SJCRH30 (cell line): ENCODE measurements at regions not wholly inside any gene's neighbourhood (a gene's known extent, or its start where the extent isn't known, plus 50 kb on each side); places are given as distances from the start of the nearest gene placed in this dataset.
"Not testable (repeated sequence)": the region's sequence is repeated elsewhere in the genome, so short reads cannot be mapped to it uniquely, and the experiment has no call there.

ENCODE experiments used
- DNase-seq, 2 experiments: peaks; one replicate each; pipeline ENCODE4 v3.0.0-alpha.2; 2015 to 2020
- H3K27ac ChIP-seq: fragments of 250-450 bp; sonication (Bioruptor Pico); 2 replicates; pipeline ENCODE4 v1.5.1; 2020; ENCODE audit warnings: mild to moderate bottlenecking, moderate library complexity
- H3K27me3 ChIP-seq: fragments of 250-450 bp; sonication (Bioruptor Pico); 2 replicates; pipeline ENCODE4 v1.5.1; 2020; ENCODE audit warnings: mild to moderate bottlenecking, moderate library complexity
- H3K36me3 ChIP-seq: fragments of 250-450 bp; sonication (Bioruptor Pico); 2 replicates; pipeline ENCODE4 v1.5.1; 2020; ENCODE audit warnings: mild to moderate bottlenecking, moderate library complexity
- H3K4me1 ChIP-seq: fragments of 250-450 bp; sonication (Bioruptor Pico); 2 replicates; pipeline ENCODE4 v1.5.1; 2020; ENCODE audit warnings: mild to moderate bottlenecking, moderate library complexity
- H3K4me3 ChIP-seq: fragments of 250-450 bp; sonication (Bioruptor Pico); 2 replicates; pipeline ENCODE4 v1.5.1; 2020; ENCODE audit warnings: mild to moderate bottlenecking, moderate library complexity
- H3K9me3 ChIP-seq: fragments of 250-450 bp; sonication (Bioruptor Pico); replicated peaks from 2 replicates; pipeline ENCODE4 v1.5.1; 2020; ENCODE audit warnings: mild to moderate bottlenecking, moderate library complexity

DNA sequence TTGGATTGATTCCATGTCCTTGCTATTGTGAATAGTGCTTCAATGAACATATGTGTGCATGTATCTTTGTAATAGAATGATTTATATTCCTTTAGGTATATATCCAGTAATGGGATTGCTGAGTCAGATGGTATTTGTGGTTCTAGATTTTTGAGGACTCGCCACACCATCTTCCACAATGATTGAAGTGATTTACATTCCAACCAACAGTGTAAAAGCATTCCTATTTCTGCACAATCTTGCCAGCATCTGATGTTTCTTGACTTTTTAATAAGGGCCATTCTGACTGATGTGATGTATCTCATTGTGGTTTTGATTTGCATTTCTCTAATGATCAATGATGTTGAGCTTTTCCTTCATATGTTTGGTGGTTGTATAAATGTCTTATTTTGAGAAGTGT, 437.9 kb downstream of the IRX1 start:
- not testable (repeated sequence) for H3K4me1 ChIP-seq, H3K27ac ChIP-seq, H3K27me3 ChIP-seq, H3K36me3 ChIP-seq, H3K9me3 ChIP-seq, H3K4me3 ChIP-seq, DNase-seq

DNA sequence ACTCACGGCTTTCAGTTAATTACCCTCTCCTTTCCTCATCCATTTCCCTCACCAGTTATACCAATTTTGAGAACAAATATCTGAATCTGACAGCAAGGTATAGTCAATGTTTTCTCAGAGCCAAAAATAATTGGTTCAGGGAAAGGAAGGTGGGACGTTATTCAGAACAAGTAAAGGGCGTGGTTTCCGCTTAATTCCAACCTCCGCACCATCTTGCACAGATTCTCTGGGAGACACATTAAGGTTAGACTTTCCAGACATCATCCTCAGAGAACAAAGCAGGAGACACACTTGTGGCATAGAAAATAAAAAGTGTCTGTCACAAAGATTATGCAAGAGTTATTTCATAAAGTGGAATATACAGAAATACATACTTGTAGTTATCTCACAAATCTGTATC, 441.2 kb downstream of the IRX1 start:
- Histone ChIP-seq H3K9me3 (no peaks in the 10 kb centered on the region), H3K27me3 (no peaks in the 10 kb centered on the region), H3K4me1 (no peaks in the 10 kb centered on the region), H3K36me3 (no peaks in the 10 kb centered on the region), H3K4me3 (no peak overlapping the region), H3K27ac (no peak overlapping the region)
- DNase-seq, result no peak

DNA sequence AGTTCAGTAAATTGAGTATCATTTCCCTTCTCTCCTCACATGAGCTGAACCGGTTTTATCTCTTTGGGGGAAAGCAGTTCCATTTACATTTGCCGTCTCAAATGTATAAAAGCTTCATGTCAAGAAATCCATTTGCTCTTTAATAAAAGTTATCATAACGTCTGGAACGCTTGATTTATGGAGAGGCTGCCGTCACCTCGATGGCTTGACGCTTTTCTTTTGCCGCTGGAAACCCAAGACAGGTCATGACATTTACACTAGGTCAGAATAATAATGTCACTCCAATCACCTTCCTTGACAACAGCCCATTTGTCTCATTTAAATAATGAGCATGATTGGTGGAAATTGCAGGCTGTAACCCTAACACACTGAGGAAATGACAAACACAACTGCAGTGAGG, 443.4 kb downstream of the IRX1 start:
- Histone ChIP-seq H3K36me3 (no peaks in the 10 kb centered on the region), H3K4me3 (no peak overlapping the region), H3K27ac (no peak overlapping the region), H3K4me1 (no peaks in the 10 kb centered on the region), H3K9me3 (no peaks in the 10 kb centered on the region), H3K27me3 (no peaks in the 10 kb centered on the region)
- DNase-seq, result no peak

DNA sequence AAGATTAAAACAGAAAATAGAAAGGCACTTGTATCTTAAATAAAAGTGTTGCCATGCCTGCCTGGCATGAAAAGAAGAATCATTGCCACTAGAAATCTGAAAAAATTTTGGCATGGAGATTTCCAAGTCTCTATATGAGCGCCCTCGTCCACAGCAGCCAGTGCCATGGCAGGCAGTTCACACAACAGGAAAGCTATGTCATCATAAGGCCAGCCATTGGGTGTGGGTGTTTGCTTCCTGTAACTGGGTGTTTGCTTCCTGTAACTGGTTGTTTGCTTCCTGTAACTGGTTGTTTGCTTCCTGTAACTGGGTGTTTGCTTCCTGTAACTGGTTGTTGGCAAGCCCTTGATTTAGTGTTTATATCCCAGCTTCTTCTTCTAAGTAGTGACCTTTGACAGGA, 446.7 kb downstream of the IRX1 start:
- no peaks in the 10 kb centered on the region for H3K9me3 ChIP-seq
- no peaks in the 10 kb centered on the region for H3K4me1 ChIP-seq
- no peak overlapping the region for H3K4me3 ChIP-seq
- no peak for DNase-seq
- no peaks in the 10 kb centered on the region for H3K27me3 ChIP-seq
- no peaks in the 10 kb centered on the region for H3K36me3 ChIP-seq
- no peak overlapping the region for H3K27ac ChIP-seq

DNA sequence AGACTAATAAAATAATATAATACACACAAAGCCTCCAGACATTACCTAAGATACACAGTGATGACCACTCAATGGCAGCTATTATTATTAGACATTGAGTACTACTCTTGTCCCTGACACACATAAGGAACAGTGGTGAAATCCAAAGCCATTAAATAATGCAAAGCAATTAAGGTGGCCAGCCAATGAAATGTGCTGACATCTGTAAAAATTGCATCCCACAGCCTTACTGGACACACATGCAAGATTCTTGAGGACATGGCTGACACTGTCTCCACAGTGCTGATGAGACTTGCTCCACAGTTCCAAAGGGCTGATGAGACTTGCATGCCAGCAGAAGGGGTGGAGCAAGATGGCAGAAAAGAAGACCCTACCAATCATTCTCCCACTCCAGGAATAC, 447.5 kb downstream of the IRX1 start:
- DNase-seq, result no peak
- no peaks in the 10 kb centered on the region for H3K4me1 ChIP-seq
- H3K27me3 ChIP-seq, result no peaks in the 10 kb centered on the region
- H3K9me3 ChIP-seq, result no peaks in the 10 kb centered on the region
- H3K36me3 ChIP-seq, result no peaks in the 10 kb centered on the region
- no peak overlapping the region for H3K27ac ChIP-seq
- H3K4me3 ChIP-seq, result no peak overlapping the region

DNA sequence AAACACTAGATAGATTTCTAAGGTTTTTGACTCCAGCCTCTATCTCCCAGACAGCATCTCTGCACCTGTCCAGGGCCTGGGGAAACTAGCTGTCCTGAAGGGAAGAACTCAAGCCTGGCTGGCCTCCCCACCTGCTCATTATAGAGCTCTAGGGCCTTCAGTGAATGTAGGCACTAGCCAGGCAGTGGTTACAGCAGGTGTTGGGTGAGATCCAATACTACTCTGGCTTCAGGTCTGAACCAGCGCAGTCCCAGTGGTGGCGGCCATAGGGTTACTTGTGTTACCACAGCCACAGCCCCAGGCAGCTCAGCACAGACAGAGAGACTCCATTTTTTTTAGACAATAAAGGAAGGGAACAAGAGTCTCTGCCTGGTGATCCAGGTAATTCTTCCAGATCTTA, 449.2 kb downstream of the IRX1 start:
- no peaks in the 10 kb centered on the region for H3K27me3 ChIP-seq
- H3K4me3 ChIP-seq, result no peak overlapping the region
- H3K9me3 ChIP-seq, result no peaks in the 10 kb centered on the region
- H3K4me1 ChIP-seq, result no peaks in the 10 kb centered on the region
- no peaks in the 10 kb centered on the region for H3K36me3 ChIP-seq
- peak in 1 of 2 experiments; percentile 2 for DNase-seq
- H3K27ac ChIP-seq, result no peak overlapping the region

DNA sequence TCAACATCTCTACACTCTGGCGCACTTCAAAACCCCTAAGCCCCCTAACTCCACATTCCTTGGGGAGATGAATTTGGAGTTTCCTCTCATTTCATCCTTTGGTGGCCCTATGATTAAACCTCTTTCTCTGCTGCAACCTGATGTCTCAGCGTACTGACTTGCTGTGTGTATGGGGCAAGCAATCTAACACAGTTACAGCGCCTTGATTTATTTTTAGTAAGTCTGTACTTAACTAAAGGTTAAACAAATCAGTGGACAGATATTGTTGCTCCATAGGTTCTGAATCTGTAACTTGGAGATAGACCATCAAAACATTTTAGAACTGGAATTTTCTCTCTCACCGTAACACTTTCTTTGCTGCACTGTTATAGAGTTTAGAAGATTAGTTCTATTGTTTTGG, 452.8 kb downstream of the IRX1 start:
- no peak overlapping the region for H3K4me3 ChIP-seq
- no peaks in the 10 kb centered on the region for H3K9me3 ChIP-seq
- H3K36me3 ChIP-seq, result no peaks in the 10 kb centered on the region
- DNase-seq, result no peak
- no peaks in the 10 kb centered on the region for H3K4me1 ChIP-seq
- H3K27me3 ChIP-seq, result no peaks in the 10 kb centered on the region
- H3K27ac ChIP-seq, result no peak overlapping the region

DNA sequence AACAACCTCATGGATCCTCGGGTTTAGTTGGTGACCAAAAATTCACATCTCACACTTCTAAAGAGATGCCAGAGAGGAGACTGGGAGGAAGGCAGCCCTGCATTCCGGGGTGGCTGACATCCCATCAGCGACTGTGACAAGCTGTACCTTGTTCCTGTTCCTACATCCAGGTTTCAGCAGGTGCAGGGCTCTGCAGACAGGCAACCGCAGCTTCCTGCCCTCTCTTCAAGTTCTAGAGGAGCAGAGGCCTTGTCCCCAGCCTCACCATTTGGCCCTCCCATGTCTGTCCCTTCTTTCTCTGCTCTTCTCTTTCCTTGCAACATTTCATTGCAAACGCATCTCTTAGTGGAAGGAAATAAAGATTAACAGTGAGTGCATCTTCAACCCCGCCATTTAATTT, 454.6 kb downstream of the IRX1 start:
- no peaks in the 10 kb centered on the region for H3K9me3 ChIP-seq
- no peak overlapping the region for H3K27ac ChIP-seq
- DNase-seq, result no peak
- H3K4me3 ChIP-seq, result no peak overlapping the region
- H3K4me1 ChIP-seq, result no peaks in the 10 kb centered on the region
- no peaks in the 10 kb centered on the region for H3K36me3 ChIP-seq
- no peaks in the 10 kb centered on the region for H3K27me3 ChIP-seq

DNA sequence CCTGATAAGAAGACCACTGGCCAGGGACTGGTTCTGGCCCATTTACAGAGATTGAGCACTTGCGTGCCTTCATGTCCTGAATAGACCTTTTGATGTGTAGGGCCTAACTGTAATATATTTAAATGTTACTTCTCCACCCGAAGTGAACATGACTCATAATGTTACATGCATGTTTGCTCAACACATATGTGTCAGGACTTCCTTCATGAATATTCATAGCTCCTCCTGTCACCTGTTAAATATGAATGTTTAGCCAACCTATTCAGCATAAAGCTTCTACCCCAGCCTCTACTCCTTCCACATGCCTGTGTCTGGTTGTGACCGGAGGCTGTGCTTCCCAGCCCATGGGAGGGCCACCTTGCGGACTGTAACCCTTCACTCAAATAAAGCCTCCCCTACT, 457.5 kb downstream of the IRX1 start:
- Histone ChIP-seq H3K4me1 (no peaks in the 10 kb centered on the region), H3K9me3 (no peaks in the 10 kb centered on the region), H3K4me3 (no peak overlapping the region), H3K27ac (no peak overlapping the region), H3K36me3 (no peaks in the 10 kb centered on the region), H3K27me3 (no peaks in the 10 kb centered on the region)
- DNase-seq, result no peak

DNA sequence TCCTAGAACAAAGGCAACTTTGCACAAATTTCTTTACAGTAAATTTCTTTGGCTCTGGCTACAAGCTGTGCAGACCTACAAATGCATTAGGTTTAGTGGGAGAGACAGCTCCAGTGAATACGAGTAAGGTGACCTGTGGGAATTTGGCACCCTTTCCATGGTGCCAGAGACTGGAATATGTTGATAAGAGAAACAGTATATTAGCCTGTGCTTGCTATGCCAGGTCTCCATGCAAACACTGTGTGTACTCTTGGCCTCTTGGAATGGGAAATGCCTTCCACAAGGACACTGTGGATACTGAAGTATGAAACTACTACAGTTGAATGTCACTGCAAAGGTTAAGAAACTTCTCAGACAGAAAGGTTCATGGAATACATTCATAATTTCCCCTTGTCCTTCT, 458.5 kb downstream of the IRX1 start:
- Histone ChIP-seq H3K36me3 (no peaks in the 10 kb centered on the region), H3K9me3 (no peaks in the 10 kb centered on the region), H3K4me3 (no peak overlapping the region), H3K27ac (no peak overlapping the region), H3K27me3 (no peaks in the 10 kb centered on the region), H3K4me1 (no peaks in the 10 kb centered on the region)
- DNase-seq, result no peak

DNA sequence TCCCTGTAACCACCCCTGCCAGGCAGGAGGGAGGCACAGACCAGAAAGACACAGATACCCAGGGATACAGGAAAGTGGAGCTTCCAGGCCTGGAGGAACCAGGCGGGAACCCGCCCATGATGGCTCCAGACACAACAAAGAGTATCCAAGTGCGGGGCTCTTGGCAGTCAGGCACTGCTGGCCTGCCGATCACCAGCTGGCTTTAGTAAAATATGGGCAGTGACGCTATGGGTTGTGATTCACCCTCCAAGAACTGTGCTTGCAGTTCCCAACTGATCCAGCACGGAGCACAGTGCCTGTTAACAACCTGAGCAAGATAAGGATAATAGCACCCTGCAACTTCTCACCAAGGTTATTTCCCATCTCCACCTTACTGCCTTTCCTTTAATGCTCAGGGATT, 463.3 kb downstream of the IRX1 start:
- no peak overlapping the region for H3K4me3 ChIP-seq
- no peak for DNase-seq
- H3K36me3 ChIP-seq, result no peaks in the 10 kb centered on the region
- H3K9me3 ChIP-seq, result no peaks in the 10 kb centered on the region
- H3K27ac ChIP-seq, result no peak overlapping the region
- no peaks in the 10 kb centered on the region for H3K27me3 ChIP-seq
- H3K4me1 ChIP-seq, result no peaks in the 10 kb centered on the region

DNA sequence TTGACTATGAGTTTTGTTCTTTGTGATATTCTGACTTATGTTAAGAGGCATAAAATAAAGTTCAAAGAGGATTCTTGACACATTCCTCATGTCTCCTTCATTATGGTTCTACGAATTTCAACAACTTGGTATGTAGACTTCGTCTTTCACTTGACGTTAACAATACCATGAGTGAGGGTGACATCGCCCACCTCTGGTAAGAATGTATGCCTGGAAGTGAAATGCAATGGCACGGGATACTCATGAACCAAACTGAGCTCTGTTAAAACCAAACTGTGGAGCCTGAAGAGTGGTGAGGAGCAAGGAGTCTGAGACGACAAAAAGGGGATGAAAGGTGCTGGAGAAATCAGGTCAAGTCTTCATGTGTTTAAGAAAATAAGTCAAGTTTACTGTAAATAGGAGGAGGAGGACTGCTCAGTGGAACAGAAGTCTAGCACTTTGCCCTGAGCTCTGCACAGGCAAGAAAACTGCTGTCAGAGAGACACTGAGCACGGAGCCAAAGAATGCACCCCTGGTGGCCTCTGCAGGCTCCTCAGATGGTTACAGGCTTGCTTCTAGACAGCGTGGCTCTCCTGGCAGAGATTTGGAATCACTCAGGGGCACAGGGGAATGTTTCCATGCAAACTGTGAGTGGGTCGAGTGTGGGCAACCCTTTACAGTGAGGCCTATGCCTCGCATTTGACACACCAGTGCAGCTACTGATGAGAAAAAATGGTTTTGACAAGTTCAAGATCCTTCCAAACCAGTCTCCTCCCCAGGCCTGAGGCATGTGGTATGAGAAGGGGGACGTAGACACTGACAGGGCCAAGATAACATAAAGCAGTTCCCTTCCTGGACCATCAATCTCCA, 470.1 kb downstream of the IRX1 start:
- Histone ChIP-seq H3K4me3 (no peak overlapping the region), H3K4me1 (no peaks in the 10 kb centered on the region), H3K27me3 (no peaks in the 10 kb centered on the region), H3K36me3 (no peaks in the 10 kb centered on the region), H3K9me3 (no peaks in the 10 kb centered on the region), H3K27ac (no peak overlapping the region)
- no peak for DNase-seq

DNA sequence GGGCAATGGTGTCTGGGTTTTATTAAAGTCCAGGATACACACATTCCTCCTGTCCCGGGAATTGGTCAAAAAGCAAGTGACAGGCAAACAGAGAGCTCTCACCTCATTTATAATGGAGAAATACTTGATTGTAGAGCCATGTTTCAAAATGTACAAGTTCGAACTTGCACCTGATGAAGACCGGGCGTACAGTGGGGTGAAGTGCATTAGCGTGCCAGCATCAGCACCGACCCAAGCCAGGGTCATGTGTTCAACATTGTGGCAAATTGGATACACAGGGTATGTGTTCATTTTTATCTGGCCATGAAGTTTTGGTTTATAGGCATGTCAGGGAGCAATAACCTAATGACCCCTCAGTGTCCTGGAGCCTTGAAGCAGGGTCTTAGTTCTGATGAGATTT, 472.5 kb downstream of the IRX1 start:
- Histone ChIP-seq H3K4me1 (no peaks in the 10 kb centered on the region), H3K36me3 (no peaks in the 10 kb centered on the region), H3K9me3 (no peaks in the 10 kb centered on the region), H3K4me3 (no peak overlapping the region), H3K27ac (no peak overlapping the region), H3K27me3 (no peaks in the 10 kb centered on the region)
- DNase-seq, result no peak

DNA sequence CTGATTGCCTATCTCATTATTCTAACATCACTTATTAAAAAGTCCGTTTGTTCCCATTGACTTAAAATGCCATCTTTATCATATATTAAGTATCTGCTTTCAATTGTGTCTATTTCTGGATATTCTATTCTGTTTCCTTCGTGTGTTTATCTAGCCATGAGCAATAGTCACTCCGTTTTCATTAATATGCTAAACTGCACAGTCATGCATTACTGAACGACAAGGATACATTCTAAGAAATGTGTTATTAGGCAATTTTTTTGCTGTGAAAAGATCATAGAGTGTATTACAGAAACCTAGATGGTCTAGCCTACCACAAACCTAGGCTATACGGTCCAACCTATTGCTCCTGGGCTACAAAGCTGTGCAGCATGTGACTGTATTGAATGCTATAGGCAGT, 482.9 kb downstream of the IRX1 start:
- no peak overlapping the region for H3K4me3 ChIP-seq
- H3K27ac ChIP-seq, result no peak overlapping the region

DNA sequence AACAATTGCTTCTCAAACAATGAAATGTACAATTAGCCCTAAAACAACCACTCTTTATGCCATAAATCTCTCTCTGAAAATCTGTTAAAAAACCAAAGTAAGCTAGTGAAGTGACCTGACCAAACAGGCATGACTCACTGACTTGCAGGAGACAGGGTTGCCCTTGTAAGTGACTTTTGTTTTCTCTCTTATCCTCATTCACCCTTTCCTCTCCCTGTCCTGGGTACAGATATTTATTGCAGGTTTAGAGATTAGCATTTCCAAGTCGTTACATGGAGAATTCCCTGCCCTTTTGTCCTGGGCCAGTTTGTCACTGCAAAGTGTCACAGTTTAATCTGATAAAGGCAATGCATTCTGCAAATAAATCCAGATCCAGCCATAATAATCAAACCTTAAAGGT, 484.2 kb downstream of the IRX1 start:
- no peaks in the 10 kb centered on the region for H3K27me3 ChIP-seq
- H3K9me3 ChIP-seq, result no peaks in the 10 kb centered on the region
- no peaks in the 10 kb centered on the region for H3K4me1 ChIP-seq
- DNase-seq, result no peak
- no peak overlapping the region for H3K27ac ChIP-seq
- no peaks in the 10 kb centered on the region for H3K36me3 ChIP-seq
- no peak overlapping the region for H3K4me3 ChIP-seq

More for the DNA sequence above, 482.9 kb downstream of the IRX1 start:
- H3K36me3 ChIP-seq, result no peaks in the 10 kb centered on the region
- H3K9me3 ChIP-seq, result no peaks in the 10 kb centered on the region
- no peaks in the 10 kb centered on the region for H3K4me1 ChIP-seq
- no peak for DNase-seq
- no peaks in the 10 kb centered on the region for H3K27me3 ChIP-seq

DNA sequence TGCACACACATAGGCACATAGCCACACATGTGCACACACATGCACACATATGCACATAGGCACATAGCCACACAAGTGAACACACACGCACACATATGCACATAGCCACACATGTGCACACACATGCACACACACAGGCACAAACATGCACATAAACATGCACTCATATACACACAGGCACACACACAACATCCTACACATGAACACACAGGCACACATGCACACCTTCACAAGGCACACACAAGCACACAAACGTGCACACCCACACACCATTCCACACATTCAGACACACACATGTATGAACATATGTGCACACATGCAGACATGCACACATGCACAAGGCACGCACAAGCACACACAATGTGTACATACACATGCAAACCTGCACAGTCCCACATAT, 484.7 kb downstream of the IRX1 start:
- no peak for DNase-seq
- H3K9me3 ChIP-seq, result no peaks in the 10 kb centered on the region
- no peaks in the 10 kb centered on the region for H3K27me3 ChIP-seq
- no peaks in the 10 kb centered on the region for H3K4me1 ChIP-seq
- no peak overlapping the region for H3K27ac ChIP-seq
- H3K36me3 ChIP-seq, result no peaks in the 10 kb centered on the region
- no peak overlapping the region for H3K4me3 ChIP-seq
